ENCODE measurements at regions not wholly inside any gene's neighbourhood (a gene's known extent, or its start where the extent isn't known, plus 50 kb on each side); places are given as distances from the start of the nearest gene placed in this dataset.

- Histone ChIP-seq H3K9me3 (ENCODE audit: insufficient read depth, low read length, severe bottlenecking) (no peaks in the 10 kb centered on the region), H3K79me2 (ENCODE audit: insufficient read depth, low read length) (no peaks in the 10 kb centered on the region), H3K4me1 (ENCODE audit: insufficient read depth, low read length) (no peaks in the 10 kb centered on the region), H3K27ac (ENCODE audit: low read length) (no peak overlapping the region), H3K4me2 (ENCODE audit: insufficient read depth, low read length) (no peak overlapping the region), H3K27me3 (ENCODE audit: insufficient read depth, low read length, poor library complexity) (no peaks in the 10 kb centered on the region), H3K36me3 (ENCODE audit: insufficient read depth, low read length) (no peaks in the 10 kb centered on the region), H3K4me3 (ENCODE audit: low read depth in 1 of 2, low read length in 2 of 2) (no peak overlapping the region), H3K9ac (ENCODE audit: low read depth, low read length) (no peak overlapping the region), H4K20me1 (ENCODE audit: insufficient read depth, low read length) (no peaks in the 10 kb centered on the region), H2AFZ (ENCODE audit: low read depth, low read length) (no peak overlapping the region)
- DNase-seq: no peak
- TF ChIP-seq CTCF (IDR thresholded peaks at IDR 0.05; ENCODE audit: borderline replicate concordance, extremely low read depth, low read length, poor library complexity, severe bottlenecking): no peak
- TF ChIP-seq EZH2 (IDR thresholded peaks at IDR 0.05; ENCODE audit: borderline replicate concordance, low read depth, low read length, severe bottlenecking): no peak
- no peak for ATAC-seq (ENCODE audit: insufficient read depth, low read depth)
Measured at GRCh38 chr5:142403583-142403982, 78.8 kb upstream of the SPRY4 start.

GRCh38 chr5:142402752-142403318 is 78.0 kb upstream of the SPRY4 start:
- H3K27ac ChIP-seq (ENCODE audit: low read length): no peak overlapping the region
- H3K9ac ChIP-seq (ENCODE audit: low read depth, low read length): no peak overlapping the region
- no peaks in the 10 kb centered on the region for H4K20me1 ChIP-seq (ENCODE audit: insufficient read depth, low read length)
- ATAC-seq (ENCODE audit: insufficient read depth, low read depth) (no peak), DNase-seq (no peak)
- H3K27me3 ChIP-seq (ENCODE audit: insufficient read depth, low read length, poor library complexity): no peaks in the 10 kb centered on the region
- no peak for TF ChIP-seq EZH2 (IDR thresholded peaks at IDR 0.05; ENCODE audit: borderline replicate concordance, low read depth, low read length, severe bottlenecking)
- TF ChIP-seq CTCF (IDR thresholded peaks at IDR 0.05; ENCODE audit: borderline replicate concordance, extremely low read depth, low read length, poor library complexity, severe bottlenecking): no peak
- H3K4me2 ChIP-seq (ENCODE audit: insufficient read depth, low read length): no peak overlapping the region
- H2AFZ ChIP-seq (ENCODE audit: low read depth, low read length): no peak overlapping the region
- H3K36me3 ChIP-seq (ENCODE audit: insufficient read depth, low read length): no peaks in the 10 kb centered on the region
- no peaks in the 10 kb centered on the region for H3K9me3 ChIP-seq (ENCODE audit: insufficient read depth, low read length, severe bottlenecking)
- no peaks in the 10 kb centered on the region for H3K79me2 ChIP-seq (ENCODE audit: insufficient read depth, low read length)
- no peaks in the 10 kb centered on the region for H3K4me1 ChIP-seq (ENCODE audit: insufficient read depth, low read length)
- no peak overlapping the region for H3K4me3 ChIP-seq (ENCODE audit: low read depth in 1 of 2, low read length in 2 of 2)

GRCh38 chr5:142400415-142400814 is 75.6 kb upstream of the SPRY4 start:
- DNase-seq (no peak), ATAC-seq (ENCODE audit: insufficient read depth, low read depth) (no peak)
- no peak overlapping the region for H3K27ac ChIP-seq (ENCODE audit: low read length)
- H4K20me1 ChIP-seq (ENCODE audit: insufficient read depth, low read length): no peaks in the 10 kb centered on the region
- H3K4me2 ChIP-seq (ENCODE audit: insufficient read depth, low read length): no peak overlapping the region
- no peaks in the 10 kb centered on the region for H3K79me2 ChIP-seq (ENCODE audit: insufficient read depth, low read length)
- H3K9me3 ChIP-seq (ENCODE audit: insufficient read depth, low read length, severe bottlenecking): peaks cover 8% of the 10 kb centered on the region
- no peak overlapping the region for H3K9ac ChIP-seq (ENCODE audit: low read depth, low read length)
- H3K4me3 ChIP-seq (ENCODE audit: low read depth in 1 of 2, low read length in 2 of 2): no peak overlapping the region
- no peaks in the 10 kb centered on the region for H3K36me3 ChIP-seq (ENCODE audit: insufficient read depth, low read length)
- no peak overlapping the region for H2AFZ ChIP-seq (ENCODE audit: low read depth, low read length)
- no peak for TF ChIP-seq EZH2 (IDR thresholded peaks at IDR 0.05; ENCODE audit: borderline replicate concordance, low read depth, low read length, severe bottlenecking)
- no peak for TF ChIP-seq CTCF (IDR thresholded peaks at IDR 0.05; ENCODE audit: borderline replicate concordance, extremely low read depth, low read length, poor library complexity, severe bottlenecking)
- H3K27me3 ChIP-seq (ENCODE audit: insufficient read depth, low read length, poor library complexity): no peaks in the 10 kb centered on the region
- no peaks in the 10 kb centered on the region for H3K4me1 ChIP-seq (ENCODE audit: insufficient read depth, low read length)

- no peaks in the 10 kb centered on the region for H3K27me3 ChIP-seq (ENCODE audit: insufficient read depth, low read length, poor library complexity)
- no peaks in the 10 kb centered on the region for H3K4me1 ChIP-seq (ENCODE audit: insufficient read depth, low read length)
- no peaks in the 10 kb centered on the region for H3K36me3 ChIP-seq (ENCODE audit: insufficient read depth, low read length)
- peaks cover 8% of the 10 kb centered on the region for H3K9me3 ChIP-seq (ENCODE audit: insufficient read depth, low read length, severe bottlenecking)
- H3K27ac ChIP-seq (ENCODE audit: low read length): no peak overlapping the region
- ATAC-seq (ENCODE audit: insufficient read depth, low read depth) (no peak), DNase-seq (no peak)
- H3K9ac ChIP-seq (ENCODE audit: low read depth, low read length): no peak overlapping the region
- H4K20me1 ChIP-seq (ENCODE audit: insufficient read depth, low read length): no peaks in the 10 kb centered on the region
- no peak for TF ChIP-seq CTCF (IDR thresholded peaks at IDR 0.05; ENCODE audit: borderline replicate concordance, extremely low read depth, low read length, poor library complexity, severe bottlenecking)
- no peak for TF ChIP-seq EZH2 (IDR thresholded peaks at IDR 0.05; ENCODE audit: borderline replicate concordance, low read depth, low read length, severe bottlenecking)
- H2AFZ ChIP-seq (ENCODE audit: low read depth, low read length): no peak overlapping the region
- no peaks in the 10 kb centered on the region for H3K79me2 ChIP-seq (ENCODE audit: insufficient read depth, low read length)
- no peak overlapping the region for H3K4me2 ChIP-seq (ENCODE audit: insufficient read depth, low read length)
- no peak overlapping the region for H3K4me3 ChIP-seq (ENCODE audit: low read depth in 1 of 2, low read length in 2 of 2)
Measured at GRCh38 chr5:142399891-142400290, 75.1 kb upstream of the SPRY4 start.
